HG02884 (cell line): ENCODE measurements at regions not wholly inside any gene's neighbourhood (a gene's known extent, or its start where the extent isn't known, plus 50 kb on each side); places are given as distances from the start of the nearest gene placed in this dataset.

Source experiments
- ATAC-seq: cut with Tn5 transposase; IDR thresholded peaks from one replicate; pipeline ENCODE4 v1.9.1; 2021; ENCODE audit warnings: mild to moderate bottlenecking, moderate library complexity; ENCODE audit not compliant: unreplicated experiment

DNA sequence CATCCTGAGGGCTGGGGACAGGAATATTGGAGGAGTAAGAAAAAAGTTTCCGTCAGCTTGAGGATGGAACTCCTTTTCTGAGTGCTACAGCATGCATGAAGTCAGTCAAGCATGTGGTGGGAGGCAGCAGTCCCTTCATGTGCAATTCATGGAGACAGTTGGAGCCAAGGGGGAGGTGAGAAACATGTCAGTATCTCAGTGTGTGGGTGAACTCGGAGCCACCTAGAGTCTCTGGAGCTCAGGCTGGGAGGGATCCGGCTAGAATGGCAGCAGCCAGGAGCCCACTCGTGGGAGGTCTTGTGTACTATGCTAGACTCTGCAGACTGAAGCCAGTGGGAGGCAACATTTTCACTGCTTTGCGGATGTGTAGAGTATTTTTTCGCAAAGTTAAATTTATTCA, 60.3 kb downstream of the AVPR1A start:
- ATAC-seq: no peak

DNA sequence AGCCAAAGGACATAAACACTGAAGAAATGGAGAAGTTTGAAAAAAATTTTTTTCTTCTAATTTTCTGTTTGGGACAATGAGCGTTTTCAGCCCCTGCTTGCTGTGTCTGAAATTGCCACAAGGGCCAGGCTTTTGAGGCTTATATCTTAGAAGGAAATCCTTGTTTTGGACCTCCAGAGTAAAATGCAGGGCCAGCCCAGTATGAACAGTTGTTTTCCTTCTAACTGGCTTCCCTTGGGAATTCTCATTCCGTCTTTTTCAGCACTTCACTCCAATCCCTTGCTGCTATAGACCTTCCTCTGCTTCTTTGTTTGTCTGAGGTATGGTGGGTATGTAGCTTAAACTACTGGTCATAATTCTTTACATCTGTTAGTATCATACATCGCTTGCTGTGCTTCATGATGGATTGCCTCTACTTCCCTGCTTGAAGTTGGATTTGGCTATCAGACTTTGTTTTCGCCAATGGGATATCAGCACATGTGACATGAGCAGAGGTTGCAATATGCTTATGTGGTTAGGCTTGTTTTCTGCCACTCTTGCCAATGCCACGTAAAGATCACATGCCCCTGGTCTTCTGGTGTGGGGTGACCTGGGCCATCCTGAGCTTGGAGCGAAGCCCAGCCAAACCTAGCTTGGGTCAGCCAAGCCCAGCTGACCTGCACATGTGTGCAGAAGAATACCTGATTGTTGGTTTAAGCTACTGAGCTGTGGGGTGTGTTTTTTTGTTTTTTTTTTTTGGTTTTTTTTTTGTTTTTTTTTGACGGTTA, 64.7 kb downstream of the AVPR1A start:
- ATAC-seq: no peak

DNA sequence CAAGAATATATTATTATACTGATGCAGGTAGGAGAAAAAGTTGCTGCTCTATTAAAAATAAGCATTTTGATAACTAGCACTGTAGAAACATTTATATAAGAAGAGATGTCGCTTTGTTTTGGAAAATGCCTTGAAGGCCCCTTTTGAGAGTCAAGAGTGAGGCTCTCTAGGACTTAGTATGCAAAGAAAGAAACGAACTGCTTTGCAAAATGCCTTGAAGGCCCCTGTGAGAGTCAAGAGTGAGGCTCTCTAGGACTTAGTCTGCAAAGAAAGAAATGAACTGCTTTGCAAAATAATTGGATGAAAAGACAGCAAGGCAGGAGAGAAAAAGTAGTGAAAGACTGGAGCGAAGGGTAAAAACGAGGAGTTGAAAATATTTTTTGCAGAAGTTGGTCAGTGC, 65.9 kb downstream of the AVPR1A start:
- no peak for ATAC-seq

- no peak for ATAC-seq
Observed at GRCh38 chr12:63084501-63084900, 66.5 kb downstream of the AVPR1A start.

GRCh38 chr12:63083046-63083445, 68.0 kb downstream of the AVPR1A start:
- ATAC-seq: no peak

DNA sequence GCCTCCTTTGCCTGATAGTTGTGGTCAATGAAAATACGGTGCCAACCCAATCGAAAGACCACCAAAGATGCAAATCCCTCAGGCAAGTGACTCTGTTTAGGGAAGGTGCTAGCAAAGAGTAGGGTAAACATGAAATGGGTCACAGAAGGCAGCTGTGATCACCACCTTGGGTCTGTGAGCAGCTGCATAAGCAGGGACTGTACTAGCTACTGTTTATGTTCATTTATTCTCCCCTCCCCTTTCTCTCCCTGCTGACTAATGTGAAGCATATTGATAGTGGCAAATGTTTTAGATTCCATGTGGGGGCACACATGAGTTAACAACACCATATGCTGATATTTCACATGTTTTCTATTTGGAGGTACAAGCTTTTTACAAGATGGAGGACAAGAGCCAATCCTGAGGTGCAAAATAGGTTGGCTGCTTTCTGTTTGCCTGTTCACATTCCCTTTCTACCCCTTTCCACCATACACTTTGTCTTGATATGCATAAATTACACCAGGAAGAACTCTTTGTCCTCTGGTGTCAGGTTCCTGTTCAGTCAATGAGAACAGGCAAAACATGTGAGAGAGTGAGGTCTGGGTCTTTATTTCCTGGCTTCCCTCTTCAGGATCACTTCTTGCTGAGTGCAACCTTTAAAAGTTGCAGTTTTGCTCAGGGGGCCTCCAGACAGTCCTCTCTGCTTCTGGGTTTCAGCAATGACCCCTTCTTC, 71.1 kb downstream of the AVPR1A start:
- no peak for ATAC-seq

- no peak for ATAC-seq
Observed at GRCh38 chr12:63078906-63079305, 72.1 kb downstream of the AVPR1A start.

GRCh38 chr12:63075376-63076060, 75.5 kb downstream of the AVPR1A start:
- ATAC-seq: no peak

DNA sequence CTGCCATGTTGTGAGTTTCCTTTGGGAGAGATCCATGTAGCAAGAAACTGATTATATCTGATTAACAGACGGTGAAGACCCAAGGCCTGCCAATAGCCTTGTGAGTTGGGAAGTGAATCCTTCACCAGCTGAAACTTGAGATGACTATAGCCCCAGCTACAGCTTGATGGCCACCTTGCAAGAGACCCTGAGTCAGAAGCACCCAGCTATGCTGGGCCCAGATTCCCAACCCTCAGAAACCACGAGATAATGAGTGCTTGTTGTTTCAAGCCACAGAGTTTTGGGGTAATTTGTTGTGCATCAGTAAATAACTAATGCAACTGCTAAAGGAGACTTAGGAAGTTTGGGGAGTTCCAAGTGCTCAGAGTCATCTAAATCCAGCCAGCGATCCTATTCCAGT, 80.3 kb downstream of the AVPR1A start:
- no peak for ATAC-seq

DNA sequence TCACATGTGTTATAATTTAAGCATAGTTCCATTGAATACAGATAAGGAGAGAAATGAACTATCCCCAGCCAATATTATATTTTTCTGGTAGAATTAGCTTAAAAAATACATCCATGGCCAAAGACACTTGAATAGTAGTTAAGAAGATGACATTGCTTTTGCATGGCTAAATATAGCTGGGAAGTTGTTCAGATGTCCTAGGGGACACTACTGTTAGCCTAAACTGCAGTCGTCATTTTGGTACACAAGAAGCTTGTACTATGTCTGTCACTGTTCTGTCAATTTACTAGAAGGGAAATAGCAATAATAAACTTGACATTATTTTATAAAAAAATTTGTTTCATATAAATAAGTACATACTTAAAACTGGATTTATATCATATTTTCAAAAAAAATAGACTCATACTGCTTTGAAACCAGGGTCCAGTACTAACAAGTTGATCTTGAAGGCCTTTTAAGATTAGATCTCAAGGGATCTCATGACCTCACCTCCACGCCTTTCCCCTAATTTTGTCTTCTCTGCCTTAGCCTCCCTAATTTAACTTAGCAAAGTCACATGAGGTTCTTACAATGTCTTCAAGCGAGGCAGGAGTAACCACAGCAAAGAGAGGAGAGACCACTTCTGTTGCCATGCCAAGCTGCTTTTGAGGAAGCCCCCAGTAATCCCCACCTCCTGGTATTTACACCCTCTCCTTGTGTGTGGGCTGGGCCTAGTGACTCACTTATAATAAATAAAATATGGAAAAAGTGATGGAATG, 81.0 kb downstream of the AVPR1A start:
- no peak for ATAC-seq

GRCh38 chr12:63068857-63069442, 82.1 kb downstream of the AVPR1A start:
- peak; percentile 59 for ATAC-seq

DNA sequence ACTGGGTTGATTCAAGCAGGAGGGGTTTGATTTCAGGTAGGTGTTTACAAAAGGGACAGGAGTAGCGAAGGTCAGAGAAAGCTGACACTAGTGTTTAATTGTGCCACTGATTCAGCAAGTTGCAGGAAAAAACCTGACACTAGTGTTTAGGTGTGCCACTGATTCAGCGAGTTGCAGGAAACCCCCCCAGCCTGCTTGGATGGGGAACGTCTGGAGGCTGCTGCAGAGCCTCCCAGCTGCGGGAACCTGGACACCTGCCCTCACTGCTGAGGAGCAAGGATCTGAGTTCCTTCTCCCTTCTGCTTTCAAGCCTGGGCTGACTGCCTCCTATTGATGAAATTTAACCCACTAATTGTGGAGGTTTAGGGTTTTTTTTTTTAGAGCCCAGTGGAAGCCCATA, 84.2 kb downstream of the AVPR1A start:
- ATAC-seq: no peak

DNA sequence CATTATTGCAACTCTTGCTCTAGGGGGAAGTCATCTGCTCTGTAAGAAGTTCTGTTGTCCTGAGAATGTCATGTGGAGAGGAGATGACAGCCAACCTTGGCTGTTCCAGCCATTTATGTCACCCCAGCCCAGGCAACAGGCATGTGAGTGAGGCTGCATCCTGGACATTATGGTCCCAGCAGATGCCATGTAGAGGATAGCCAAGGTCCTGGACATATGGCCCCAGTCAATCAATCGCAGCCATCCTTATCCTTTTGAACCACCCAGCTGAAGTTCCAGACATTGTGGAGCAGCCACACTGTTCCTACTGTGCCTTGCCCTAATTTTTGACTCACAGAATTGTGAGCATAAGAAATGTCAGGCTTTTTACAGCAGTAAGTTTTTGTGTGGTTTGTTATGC, 84.9 kb downstream of the AVPR1A start:
- no peak for ATAC-seq

DNA sequence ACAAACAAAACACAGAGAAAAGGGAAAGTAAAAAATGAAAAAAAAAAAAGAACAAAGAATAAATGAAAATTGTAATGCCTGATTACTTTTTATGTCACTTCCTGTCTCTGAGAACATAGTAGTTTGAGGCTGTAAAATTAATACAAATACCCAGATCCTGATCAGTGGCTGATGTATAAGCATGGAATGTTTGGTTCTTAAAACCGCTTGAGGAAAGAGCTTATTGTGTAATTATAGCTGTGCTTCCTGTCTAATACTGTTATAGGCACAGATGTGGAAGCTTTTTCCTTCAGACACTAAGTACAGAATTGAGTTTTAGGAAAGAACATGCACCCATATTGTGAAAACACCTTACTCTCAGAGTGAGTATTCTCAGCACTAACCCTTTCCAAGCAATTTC, 86.9 kb downstream of the AVPR1A start:
- ATAC-seq: no peak

GRCh38 chr12:63056649-63057048, 94.4 kb downstream of the AVPR1A start:
- no peak for ATAC-seq

DNA sequence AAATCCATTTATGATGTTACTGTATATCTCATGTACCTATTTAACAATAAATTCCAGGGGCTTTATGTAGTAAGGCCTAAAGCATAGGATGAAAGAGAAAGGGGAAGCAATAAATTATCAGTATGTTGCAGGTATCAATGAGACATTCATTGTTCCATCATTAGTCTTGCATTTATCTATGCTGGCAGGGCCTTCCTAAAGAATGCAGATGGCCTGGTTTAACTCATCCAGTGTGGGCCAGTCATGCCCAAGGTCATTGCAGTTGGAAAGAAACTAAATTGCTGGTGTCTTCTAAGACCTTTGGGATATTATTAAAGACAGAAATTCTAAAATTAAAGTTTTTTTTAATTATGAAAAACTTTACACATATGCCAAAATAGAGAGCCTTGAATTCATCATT, 98.3 kb downstream of the AVPR1A start:
- ATAC-seq: no peak

GRCh38 chr12:63047146-63047545, 103.9 kb downstream of the AVPR1A start:
- ATAC-seq: no peak

GRCh38 chr12:63045020-63045860, 105.8 kb downstream of the AVPR1A start:
- ATAC-seq: no peak

DNA sequence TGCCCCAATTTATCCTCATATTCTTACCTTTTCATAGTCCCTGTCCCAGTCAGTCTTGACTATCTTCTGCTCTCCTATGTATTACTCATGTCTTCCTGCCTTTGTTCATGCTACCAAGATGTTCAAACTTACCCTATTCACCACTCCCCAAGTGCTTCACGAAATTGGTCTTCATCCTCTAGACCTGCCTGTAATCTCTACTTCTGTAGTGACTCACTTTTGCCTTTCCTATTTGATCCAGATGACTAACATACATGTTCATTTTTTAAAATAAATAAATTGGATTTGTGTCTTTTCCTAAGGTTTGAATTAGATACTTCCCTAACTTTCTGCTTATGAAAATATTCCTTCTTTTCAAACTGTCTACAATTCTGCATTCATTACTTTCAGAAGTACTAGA, 107.7 kb upstream of the PPM1H start:
- no peak for ATAC-seq

DNA sequence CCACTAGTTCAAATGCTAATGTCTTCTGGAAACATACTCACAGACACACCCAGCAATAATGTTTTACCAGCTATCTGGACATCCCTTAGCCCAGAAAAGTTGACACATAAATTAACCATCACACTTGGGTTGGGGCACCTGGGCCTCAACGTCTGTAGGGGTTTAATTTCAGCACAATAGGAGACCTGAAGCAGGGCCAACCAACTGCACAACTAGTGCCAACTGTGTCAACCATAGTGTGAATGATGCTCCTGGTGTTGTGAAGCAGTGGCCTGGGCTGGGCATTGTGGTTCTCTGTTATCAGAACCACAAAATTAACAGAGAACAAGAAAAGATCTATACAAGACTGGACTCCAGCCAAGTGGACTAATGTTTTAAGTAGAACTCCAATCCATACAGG, 106.7 kb upstream of the PPM1H start:
- ATAC-seq: no peak
